CD4-positive, alpha-beta T cell treated with Interleukin-17A for 1 hour (primary cell): ENCODE measurements at regions not wholly inside any gene's neighbourhood (a gene's known extent, or its start where the extent isn't known, plus 50 kb on each side); places are given as distances from the start of the nearest gene placed in this dataset.
"Not testable (repeated sequence)": the region's sequence is repeated elsewhere in the genome, so short reads cannot be mapped to it uniquely, and the experiment has no call there.

Experiments
- DNase-seq: peaks from one replicate; pipeline ENCODE4 v3.0.0-alpha.2; 2020

DNA sequence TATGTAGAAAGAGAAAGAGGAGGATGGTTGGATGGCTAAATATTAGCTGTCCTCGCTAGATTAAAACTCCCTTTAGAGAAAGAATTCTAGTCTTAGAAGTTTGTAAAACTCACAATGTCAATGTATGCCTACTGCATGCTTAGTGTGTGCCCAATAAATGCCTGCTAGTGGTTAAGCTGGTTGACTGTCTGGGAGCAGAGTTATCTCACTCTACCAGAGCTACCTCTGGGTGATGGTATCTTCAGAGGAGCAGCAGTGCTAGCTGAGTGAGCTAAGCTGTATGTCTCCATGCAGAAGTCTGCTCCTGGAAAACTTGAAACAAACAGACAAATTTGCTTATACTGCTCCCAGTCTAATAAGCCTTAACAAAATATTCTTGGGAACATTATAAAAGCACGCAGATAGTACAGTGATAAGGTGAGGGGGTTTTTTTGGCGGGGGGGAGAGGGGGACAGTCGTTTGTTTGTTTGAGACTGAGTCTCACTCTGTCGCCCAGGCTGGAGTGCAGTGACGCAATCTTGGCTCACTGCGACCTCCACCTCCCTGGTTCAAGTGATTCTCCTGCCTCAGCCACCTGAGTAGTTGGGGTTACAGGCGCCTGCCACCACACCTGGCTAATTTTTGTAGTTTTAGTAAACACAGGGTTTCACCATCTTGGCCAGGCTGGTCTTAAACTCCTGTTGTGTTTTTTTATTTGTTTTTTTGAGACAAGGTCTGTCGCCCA, 202.8 kb upstream of the TSC22D1 start:
- no peak for DNase-seq

DNA sequence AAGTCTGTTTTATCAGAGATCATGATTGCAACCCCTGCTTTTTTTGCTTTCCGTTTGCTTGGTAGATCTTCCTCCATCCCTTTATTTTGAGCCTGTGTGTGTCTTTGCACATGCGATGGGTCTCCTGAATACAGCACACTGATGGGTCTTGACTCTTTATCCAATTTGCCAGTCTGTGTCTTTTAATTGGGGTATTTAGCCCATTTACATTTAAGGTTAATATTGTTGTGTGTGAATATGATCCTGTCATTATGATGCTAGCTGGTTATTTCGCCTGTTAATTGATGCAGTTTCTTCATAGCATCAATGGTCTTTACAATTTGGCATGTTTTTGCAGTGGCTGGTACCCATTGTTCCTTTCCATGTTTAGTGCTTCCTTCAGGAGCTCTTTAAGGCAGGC, 199.2 kb upstream of the TSC22D1 start:
- DNase-seq = not testable (repeated sequence)

- no peak for DNase-seq
Observed at GRCh38 chr13:44770951-44771350, 194.8 kb upstream of the TSC22D1 start.

DNA sequence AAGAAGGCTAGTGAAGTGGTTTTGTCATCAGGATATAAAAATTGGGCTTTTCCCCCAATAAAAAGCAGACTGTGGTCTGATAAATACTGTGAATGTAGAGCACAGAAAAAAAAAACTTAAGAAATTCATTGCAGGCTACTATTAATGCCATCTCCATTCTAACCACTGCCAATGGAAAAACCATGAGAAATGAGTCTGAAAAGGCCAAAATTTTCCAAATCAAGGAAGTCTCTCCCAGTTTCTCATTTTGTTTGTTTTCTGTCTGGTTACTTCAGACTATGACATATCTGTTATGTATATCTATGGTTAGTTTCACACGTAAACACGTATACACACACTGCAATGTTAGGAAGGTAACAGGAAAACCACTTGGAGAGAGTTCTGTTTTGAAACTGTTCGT, 193.6 kb upstream of the TSC22D1 start:
- DNase-seq = no peak

DNA sequence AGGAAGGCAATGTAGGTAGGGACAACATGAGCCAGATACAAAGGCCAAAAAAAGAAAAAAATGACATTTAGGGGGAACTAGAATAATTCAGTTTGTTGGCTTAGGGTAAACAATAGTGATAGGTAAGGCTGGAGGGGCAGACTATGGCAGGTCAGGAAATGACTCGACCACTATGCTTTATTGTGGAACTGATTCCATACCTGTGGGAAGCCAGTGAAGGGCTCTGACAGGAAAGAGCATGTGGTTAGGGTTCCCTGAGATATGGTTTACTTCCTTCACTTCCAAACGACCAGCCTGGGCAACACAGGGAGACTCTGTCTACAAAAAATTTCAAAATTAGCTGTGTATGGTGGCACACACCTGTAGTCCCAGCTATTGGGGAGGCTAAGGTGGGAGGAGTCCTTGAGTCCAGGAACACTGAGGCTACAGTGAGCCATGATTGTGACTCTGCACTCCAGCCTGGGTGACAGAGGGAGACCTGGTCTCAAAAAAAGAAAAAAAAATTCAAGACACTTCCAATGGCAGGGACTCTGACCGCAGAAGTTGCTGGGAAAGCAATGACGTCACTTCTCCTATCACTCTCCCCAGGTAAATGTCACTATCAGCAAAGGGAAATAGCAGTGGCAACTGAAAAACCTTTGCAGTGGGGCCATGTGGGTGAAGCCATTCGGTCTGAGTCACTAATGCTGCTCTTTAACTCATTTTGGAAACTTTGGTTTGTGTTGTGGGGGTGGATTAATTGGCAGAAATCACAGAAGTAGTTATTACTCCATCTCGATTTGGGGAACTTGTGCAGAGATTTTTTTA, 192.8 kb upstream of the TSC22D1 start:
- no peak for DNase-seq

DNA sequence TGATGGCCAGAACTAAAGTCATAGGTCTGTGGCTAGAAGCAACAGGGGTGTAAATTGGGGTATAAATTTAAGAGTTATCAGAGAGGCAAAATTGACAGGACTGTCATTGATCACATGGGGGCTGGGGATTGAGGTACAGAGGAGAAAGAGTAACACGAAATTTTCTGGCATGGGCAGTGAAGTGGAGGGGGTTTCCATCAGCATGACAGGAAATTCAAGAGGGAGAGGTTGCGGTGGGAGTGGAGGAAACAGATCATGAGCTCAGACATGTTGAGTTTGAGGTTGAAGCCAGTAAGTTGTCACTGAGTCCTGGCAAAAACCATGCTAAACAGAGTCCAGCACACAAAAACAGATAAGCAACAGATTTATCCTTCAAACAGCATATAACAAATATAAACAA, 192.1 kb upstream of the TSC22D1 start:
- DNase-seq = peak; percentile 48

DNA sequence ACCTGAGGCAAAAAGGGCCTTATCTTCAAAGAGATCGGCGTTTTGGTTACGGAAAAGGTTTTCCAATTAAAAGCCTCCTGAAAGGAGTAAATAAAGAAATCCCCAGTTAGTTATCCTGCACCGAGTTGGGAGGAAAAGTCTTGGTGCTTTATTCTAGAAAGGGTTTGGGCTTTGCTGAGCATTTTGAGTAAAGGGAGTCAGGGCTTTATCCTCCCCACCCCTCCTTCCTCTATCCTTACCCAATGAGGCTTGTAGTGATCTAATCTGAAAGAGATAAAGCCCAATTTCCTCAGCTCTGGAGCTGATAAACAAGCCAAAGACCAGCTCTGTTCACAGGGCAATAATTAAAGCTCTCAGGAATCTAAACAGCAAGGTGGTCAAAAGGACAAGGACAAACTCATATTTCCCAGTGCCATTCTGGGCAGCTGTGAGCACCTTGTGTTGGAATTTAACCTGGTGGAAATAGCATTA, 188.9 kb upstream of the TSC22D1 start:
- DNase-seq = no peak

GRCh38 chr13:44764302-44764692, 188.2 kb upstream of the TSC22D1 start:
- no peak for DNase-seq

DNA sequence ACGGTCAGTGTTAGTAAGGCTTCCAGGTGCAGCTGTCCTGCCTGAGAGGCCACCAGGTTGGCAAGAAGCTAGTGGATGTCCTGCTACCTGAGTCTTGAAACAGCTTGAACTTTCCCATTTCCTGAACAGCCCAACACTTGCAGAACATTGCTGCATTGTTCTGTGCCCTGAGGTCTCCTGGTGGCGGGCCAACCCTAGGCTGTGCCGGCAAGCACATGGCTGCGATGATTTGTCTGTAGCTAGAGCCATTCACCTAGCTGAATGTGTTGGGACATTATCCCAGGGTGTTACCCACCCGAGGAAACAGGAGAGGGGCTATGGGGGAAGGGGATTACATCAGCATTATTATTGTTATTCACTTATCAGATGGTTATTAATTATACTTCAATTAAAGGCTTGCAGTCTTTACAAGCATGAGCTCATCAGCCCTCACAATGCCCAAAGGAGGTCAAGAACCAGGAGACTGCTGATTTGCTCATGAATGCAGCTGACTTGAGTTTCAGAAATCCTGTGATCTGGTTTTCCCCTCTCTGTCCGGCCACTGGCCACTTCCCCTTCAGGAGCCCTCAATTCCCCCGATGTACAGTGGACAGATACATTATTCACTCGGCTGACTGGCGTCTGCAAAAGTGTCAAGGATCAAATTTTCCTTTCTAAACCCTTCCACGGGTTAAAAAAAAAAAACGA, 187.6 kb upstream of the TSC22D1 start:
- DNase-seq = no peak

DNA sequence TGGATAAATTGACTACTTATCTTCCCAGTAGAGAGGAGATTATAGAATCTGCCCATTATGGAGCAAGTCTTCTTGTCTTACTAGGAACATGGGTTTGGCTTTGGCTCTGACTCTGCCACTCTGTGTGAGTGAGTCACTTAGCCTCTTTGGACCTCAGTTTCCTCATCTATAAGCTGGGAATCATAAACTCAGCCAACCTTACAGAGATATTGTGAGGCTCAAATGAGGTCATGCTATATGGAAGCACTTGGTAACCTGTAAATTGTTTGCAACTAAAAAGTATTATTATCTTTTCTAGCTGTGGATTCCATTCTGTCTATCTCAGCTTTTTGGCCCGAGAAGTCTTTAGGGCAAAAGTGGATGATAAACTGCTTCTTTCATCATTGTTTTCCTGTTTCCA, 186.8 kb upstream of the TSC22D1 start:
- no peak for DNase-seq

GRCh38 chr13:44760434-44760833, 184.3 kb upstream of the TSC22D1 start:
- no peak for DNase-seq

GRCh38 chr13:44759384-44760360, 183.5 kb upstream of the TSC22D1 start:
- DNase-seq = no peak

DNA sequence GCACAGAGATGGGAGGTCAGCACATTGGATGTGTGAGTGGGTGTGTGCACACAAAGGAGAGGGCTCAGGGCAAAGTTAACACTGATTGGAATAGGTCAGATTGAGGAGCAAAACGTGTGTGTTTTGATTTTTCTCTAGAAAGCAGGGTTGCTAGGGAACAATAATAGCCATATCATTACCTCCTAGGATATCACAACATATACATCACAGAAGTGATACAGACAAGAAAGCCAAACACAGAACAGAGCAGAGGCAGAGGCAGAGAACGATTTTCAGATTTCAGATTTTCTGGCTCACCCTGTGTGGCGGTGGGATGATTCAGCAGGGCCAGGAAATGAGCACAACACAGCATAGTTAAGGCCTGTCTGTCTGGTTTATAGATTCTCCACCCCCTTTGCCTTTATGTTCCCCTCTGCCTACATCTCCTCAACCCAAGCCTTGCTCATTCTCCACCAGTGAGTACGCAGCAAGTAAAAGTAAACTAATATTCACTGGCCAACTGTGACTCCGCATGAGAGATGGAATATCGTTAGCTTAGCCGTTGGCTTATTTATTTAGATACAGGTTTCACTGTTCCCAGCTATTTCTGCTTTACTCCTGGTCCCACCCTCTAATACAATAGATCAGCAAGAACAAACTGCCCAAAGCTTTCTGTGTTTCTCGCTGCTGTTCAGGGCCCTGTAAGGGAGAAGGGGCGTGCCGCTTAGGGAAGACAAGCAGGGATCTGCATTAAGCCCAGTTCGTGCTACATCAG, 182.7 kb upstream of the TSC22D1 start:
- no peak for DNase-seq

DNA sequence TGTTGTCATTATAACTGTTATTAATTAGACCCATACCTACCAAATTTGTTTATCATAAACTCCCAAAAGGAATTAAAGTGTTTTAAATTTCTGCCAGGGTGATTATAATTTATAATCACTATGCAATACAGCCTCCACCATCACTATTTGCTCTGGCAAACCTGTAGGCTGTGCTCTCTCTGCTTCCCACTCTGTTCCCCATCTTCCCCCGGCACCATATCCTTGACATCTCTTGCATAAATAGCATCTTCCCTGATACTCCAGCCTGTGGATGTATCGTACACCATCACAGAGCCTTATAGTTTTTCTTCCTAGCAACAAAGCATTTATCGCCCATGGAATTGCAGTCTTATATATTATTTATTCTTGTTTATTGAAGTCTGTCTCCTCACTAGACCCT, 181.5 kb upstream of the TSC22D1 start:
- no peak for DNase-seq

DNA sequence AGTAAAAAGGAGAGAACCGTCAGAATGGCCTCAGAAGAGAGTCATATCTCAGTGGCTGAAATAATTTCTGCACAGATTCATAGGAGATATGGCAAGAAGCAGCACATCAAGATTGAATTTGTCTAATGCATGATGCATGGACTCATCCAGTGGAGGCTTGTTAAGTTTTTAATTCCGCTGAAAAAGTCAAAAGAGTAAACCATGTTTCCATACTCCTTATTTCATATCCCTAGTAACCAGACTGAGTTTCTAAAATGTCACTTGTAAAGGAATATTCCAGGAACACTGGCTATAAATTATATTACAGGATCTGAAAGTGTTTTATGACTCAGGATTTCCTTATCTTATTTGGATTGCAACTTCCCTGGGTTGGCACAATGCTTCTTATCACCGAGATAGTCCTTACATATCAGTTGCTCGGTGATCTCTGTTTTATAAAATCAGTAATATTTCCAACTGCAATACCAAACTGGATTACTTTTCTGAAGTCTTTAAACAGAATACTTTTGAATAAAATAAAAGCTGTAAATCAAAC, 180.2 kb upstream of the TSC22D1 start:
- no peak for DNase-seq

- DNase-seq = no peak
Observed at GRCh38 chr13:44755872-44756271, 179.7 kb upstream of the TSC22D1 start.

DNA sequence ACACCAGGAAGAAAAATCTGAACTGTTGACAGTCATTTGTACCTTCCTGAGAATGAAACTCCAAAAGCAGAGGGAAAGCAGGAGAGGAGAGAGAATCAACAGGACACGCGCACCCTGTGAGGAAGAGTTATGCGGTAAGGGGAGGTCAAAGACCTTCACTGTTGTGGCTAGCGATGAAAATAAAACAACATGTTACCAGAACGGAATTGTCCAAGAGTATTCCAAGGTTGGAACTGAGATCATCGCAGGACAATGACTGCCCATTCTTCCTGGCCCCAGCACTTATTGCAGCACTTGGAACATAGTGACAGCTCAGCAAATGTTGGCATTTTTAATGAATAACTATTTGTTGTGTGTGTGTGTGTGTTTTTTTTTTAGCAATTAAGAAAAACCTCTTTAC, 176.0 kb upstream of the TSC22D1 start:
- DNase-seq = no peak

DNA sequence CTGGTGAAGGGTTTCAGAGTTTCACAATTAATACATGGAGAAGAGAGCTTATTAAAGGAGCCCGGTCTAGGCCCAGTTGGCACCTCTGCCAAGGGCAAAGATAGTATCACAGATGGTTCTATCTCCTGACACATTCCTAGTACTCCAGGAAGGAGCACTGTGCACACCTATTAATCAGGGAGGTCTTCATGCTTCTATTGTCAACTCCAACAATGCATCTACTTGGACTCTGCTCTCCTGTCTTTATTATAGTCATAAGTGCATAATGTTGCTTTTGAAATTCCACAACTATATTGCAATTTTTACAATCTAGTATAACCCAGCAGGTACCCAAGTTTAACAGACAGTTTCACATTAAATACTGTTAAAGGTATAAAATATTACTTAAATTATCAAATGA, 174.5 kb upstream of the TSC22D1 start:
- no peak for DNase-seq

- no peak for DNase-seq
Observed at GRCh38 chr13:44749906-44750305, 173.8 kb upstream of the TSC22D1 start.

GRCh38 chr13:44748439-44748838, 172.3 kb upstream of the TSC22D1 start:
- DNase-seq = no peak

GRCh38 chr13:44747179-44747578, 171.0 kb upstream of the TSC22D1 start:
- no peak for DNase-seq

DNA sequence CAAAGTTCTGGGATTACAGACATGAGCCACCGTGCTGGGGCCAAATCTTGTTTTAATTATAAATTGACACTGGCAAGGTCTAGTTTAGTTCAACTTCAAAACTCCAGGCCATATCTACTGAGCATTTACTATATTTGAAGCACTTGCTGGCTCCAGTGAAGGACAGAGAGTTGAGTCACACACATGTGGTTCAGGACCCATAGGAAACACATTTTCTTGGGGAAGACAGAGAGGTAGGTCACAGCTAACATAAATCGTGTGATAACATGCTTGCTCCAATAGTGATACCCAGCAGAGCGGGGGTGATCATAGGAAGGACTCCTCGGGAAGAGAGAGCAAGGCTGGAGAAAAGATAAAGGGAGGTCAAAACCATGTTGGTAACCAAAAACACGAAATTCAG, 170.6 kb upstream of the TSC22D1 start:
- no peak for DNase-seq
